ENCODE measurements at regions not wholly inside any gene's neighbourhood (a gene's known extent, or its start where the extent isn't known, plus 50 kb on each side); places are given as distances from the start of the nearest gene placed in this dataset.

DNA sequence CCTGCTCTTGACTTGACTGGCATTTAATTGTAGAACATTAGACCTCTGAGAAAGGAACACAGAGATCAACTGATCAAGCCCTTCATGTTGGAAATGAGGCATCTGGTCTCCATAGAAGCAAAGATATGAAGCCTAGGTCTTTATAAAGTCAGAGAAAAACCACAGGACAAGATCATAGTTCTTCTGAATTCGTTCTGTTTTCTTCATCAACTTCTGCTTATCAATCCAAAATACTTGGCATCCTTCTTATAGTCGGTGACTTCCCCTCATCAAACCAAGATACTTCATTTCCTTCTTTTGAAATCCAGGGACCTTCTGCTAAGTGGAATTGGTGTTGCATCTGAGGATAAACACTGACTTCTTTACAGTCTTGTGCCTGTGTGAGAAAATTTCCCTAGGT, 77.1 kb upstream of the PRKCQ start:
- TF ChIP-seq SP1 (CRISPR knock-in tag; conservative IDR thresholded peaks at IDR 0.05) (no peak), CTCF (IDR thresholded peaks at IDR 0.05) (no peak), ZNF671 (CRISPR knock-in tag; IDR thresholded peaks at IDR 0.05) (no peak), IRF2 (CRISPR knock-in tag; IDR thresholded peaks at IDR 0.05; ENCODE audit: borderline replicate concordance, low read depth) (no peak), E2F1 (CRISPR knock-in tag; IDR thresholded peaks at IDR 0.05) (no peak), MXD4 (CRISPR knock-in tag; IDR thresholded peaks at IDR 0.05; ENCODE audit: borderline replicate concordance) (no peak), CREM (CRISPR knock-in tag; IDR thresholded peaks at IDR 0.05) (no peak), CBFB (CRISPR knock-in tag; IDR thresholded peaks at IDR 0.05; ENCODE audit: low read depth) (no peak), ZBTB21 (CRISPR knock-in tag; IDR thresholded peaks at IDR 0.05; ENCODE audit: borderline replicate concordance) (no peak), PREB (CRISPR knock-in tag; IDR thresholded peaks at IDR 0.05; ENCODE audit: borderline replicate concordance) (no peak), JUN (CRISPR knock-in tag; IDR thresholded peaks at IDR 0.05) (no peak)
- TF ChIP-seq, protein P1, sequence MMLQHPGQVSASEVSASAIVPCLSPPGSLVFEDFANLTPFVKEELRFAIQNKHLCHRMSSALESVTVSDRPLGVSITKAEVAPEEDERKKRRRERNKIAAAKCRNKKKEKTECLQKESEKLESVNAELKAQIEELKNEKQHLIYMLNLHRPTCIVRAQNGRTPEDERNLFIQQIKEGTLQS (CRISPR knock-in tag; conservative IDR thresholded peaks at IDR 0.05), result no peak
- TF ChIP-seq, protein P2, sequence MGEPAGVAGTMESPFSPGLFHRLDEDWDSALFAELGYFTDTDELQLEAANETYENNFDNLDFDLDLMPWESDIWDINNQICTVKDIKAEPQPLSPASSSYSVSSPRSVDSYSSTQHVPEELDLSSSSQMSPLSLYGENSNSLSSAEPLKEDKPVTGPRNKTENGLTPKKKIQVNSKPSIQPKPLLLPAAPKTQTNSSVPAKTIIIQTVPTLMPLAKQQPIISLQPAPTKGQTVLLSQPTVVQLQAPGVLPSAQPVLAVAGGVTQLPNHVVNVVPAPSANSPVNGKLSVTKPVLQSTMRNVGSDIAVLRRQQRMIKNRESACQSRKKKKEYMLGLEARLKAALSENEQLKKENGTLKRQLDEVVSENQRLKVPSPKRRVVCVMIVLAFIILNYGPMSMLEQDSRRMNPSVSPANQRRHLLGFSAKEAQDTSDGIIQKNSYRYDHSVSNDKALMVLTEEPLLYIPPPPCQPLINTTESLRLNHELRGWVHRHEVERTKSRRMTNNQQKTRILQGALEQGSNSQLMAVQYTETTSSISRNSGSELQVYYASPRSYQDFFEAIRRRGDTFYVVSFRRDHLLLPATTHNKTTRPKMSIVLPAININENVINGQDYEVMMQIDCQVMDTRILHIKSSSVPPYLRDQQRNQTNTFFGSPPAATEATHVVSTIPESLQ (CRISPR knock-in tag; IDR thresholded peaks at IDR 0.05), result no peak
